ENCODE measurements at regions not wholly inside any gene's neighbourhood (a gene's known extent, or its start where the extent isn't known, plus 50 kb on each side); places are given as distances from the start of the nearest gene placed in this dataset.

DNA sequence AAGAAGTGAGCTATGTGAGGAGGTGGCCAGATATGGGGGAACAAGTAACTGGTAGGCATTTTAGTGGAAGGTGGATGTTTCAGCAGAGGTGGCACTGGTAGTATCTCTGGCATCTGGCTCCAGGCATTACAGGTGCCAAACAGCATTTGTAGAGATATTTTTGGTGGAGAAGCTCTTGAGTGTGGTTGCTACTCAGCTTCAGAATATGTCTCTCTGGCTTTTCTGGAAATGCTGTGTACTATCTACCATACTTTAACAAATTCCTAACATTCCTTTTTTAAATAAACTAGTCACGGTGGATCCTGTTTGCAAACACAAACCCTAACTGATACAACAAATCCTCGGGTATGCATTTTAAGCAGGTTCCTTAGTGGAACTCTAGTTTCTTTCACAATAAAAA, 128.0 kb downstream of the BARX2 start:
- TF ChIP-seq, protein P1, sequence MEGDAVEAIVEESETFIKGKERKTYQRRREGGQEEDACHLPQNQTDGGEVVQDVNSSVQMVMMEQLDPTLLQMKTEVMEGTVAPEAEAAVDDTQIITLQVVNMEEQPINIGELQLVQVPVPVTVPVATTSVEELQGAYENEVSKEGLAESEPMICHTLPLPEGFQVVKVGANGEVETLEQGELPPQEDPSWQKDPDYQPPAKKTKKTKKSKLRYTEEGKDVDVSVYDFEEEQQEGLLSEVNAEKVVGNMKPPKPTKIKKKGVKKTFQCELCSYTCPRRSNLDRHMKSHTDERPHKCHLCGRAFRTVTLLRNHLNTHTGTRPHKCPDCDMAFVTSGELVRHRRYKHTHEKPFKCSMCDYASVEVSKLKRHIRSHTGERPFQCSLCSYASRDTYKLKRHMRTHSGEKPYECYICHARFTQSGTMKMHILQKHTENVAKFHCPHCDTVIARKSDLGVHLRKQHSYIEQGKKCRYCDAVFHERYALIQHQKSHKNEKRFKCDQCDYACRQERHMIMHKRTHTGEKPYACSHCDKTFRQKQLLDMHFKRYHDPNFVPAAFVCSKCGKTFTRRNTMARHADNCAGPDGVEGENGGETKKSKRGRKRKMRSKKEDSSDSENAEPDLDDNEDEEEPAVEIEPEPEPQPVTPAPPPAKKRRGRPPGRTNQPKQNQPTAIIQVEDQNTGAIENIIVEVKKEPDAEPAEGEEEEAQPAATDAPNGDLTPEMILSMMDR (IDR thresholded peaks at IDR 0.05; ENCODE audit: low read depth, low read length, missing control alignments), result no peak
- DNase-seq (ENCODE audit: low read depth), result no peak
- no peak overlapping the region for H3K4me3 ChIP-seq (ENCODE audit: low read depth, low read length)

GRCh38 chr11:129505266-129505665, 129.6 kb downstream of the BARX2 start:
- TF ChIP-seq, protein P1 (IDR thresholded peaks at IDR 0.05; ENCODE audit: low read depth, low read length, missing control alignments), result no peak
- no peak for DNase-seq (ENCODE audit: low read depth)
- no peak overlapping the region for H3K4me3 ChIP-seq (ENCODE audit: low read depth, low read length)

DNA sequence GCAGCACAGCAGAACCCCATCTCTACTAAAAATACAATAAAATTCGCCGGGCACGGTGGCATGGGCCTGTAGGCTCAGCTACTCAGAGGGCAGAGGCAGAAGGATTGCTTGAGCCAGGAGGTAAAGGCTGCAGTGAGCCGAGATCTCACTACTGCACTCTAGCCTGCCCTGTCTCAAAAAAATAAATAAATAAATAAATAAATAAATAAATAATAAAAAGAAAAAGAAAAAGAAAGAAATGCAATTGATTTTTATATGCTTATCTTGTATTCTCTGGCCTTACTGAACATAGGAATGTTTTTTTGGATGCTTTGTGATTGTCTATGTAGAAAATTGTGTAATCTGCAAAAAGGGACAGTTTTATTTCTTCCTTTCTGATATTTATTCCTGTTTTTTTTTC, 132.5 kb downstream of the BARX2 start:
- no peak for DNase-seq (ENCODE audit: low read depth)
- TF ChIP-seq, protein P1 (IDR thresholded peaks at IDR 0.05; ENCODE audit: low read depth, low read length, missing control alignments), result no peak
- no peak overlapping the region for H3K4me3 ChIP-seq (ENCODE audit: low read depth, low read length)

GRCh38 chr11:129528296-129528695, 152.6 kb downstream of the BARX2 start:
- no peak overlapping the region for H3K4me3 ChIP-seq (ENCODE audit: low read depth, low read length)
- TF ChIP-seq, protein P1 (IDR thresholded peaks at IDR 0.05; ENCODE audit: low read depth, low read length, missing control alignments), result no peak
- DNase-seq (ENCODE audit: low read depth), result no peak

GRCh38 chr11:129530154-129530895, 154.7 kb downstream of the BARX2 start:
- no peak overlapping the region for H3K4me3 ChIP-seq (ENCODE audit: low read depth, low read length)
- TF ChIP-seq, protein P1 (IDR thresholded peaks at IDR 0.05; ENCODE audit: low read depth, low read length, missing control alignments), result no peak
- no peak for DNase-seq (ENCODE audit: low read depth)

DNA sequence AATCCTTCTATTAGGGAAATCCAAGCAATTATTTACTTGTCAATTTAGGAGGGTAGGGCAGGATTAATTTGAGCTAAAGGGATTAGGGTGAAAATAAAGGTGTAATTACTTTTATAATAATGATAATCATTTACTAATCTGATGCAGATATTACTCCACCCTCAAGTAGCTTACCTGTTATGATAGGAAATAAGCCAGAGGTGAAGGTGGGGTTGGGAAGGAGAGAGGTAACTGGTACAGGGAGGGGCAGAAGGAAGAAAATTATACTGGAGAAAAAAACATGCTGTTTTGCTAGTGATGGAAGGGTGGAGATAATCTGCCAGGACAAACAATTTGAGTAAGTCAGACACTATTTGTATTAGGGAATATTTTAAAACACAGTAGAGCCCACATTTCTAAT, 157.7 kb downstream of the BARX2 start:
- no peak for DNase-seq (ENCODE audit: low read depth)
- H3K4me3 ChIP-seq (ENCODE audit: low read depth, low read length), result no peak overlapping the region
- TF ChIP-seq, protein P1 (IDR thresholded peaks at IDR 0.05; ENCODE audit: low read depth, low read length, missing control alignments), result no peak

DNA sequence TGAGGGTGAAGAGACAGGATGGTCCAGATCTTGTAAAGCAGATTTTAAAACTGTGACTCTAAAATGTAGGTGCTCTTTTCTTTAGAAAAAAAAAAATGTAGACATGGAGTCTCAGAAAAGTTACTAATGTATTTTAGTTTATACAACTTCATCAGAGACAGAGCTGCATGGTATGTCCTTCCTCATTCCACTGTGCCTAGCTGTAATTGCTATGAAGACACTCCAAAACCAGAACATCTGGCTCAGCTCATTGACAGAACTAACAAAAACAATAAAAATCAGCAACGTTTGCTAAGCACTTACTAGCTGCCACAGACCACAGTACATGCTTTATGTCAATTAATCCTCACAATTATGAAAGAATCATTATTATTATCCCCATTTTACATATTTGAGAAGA, 160.7 kb downstream of the BARX2 start:
- no peak overlapping the region for H3K4me3 ChIP-seq (ENCODE audit: low read depth, low read length)
- TF ChIP-seq, protein P1 (IDR thresholded peaks at IDR 0.05; ENCODE audit: low read depth, low read length, missing control alignments), result no peak
- no peak for DNase-seq (ENCODE audit: low read depth)
